MM.1S (cell line): ENCODE measurements at regions not wholly inside any gene's neighbourhood (a gene's known extent, or its start where the extent isn't known, plus 50 kb on each side); places are given as distances from the start of the nearest gene placed in this dataset.

Experiments
- EZH2 ChIP-seq: fragments of 300-600 bp; sonication (generic); optimal IDR thresholded peaks from 2 replicates; pipeline ENCODE3; 2017; ENCODE audit warnings: low read depth, mild to moderate bottlenecking, antibody characterized with exemption, low read length, mixed read lengths
- EZH2phosphoT487 ChIP-seq: fragments of 300-600 bp; sonication (generic); IDR thresholded peaks from 2 replicates; pipeline ENCODE4 v1.6.1; 2018; ENCODE audit warnings: antibody characterized with exemption, low read length
- TF ChIP-seq, protein P1 (sequence below): fragments of 300-600 bp; sonication (generic); IDR thresholded peaks from 2 replicates; pipeline ENCODE4 v1.5.1; 2016; ENCODE audit warnings: antibody characterized with exemption, low read length, mixed read lengths

GRCh38 chr1:83023212-83023611, 975.7 kb downstream of the TTLL7 start:
- TF ChIP-seq, protein P1, sequence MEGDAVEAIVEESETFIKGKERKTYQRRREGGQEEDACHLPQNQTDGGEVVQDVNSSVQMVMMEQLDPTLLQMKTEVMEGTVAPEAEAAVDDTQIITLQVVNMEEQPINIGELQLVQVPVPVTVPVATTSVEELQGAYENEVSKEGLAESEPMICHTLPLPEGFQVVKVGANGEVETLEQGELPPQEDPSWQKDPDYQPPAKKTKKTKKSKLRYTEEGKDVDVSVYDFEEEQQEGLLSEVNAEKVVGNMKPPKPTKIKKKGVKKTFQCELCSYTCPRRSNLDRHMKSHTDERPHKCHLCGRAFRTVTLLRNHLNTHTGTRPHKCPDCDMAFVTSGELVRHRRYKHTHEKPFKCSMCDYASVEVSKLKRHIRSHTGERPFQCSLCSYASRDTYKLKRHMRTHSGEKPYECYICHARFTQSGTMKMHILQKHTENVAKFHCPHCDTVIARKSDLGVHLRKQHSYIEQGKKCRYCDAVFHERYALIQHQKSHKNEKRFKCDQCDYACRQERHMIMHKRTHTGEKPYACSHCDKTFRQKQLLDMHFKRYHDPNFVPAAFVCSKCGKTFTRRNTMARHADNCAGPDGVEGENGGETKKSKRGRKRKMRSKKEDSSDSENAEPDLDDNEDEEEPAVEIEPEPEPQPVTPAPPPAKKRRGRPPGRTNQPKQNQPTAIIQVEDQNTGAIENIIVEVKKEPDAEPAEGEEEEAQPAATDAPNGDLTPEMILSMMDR, result no peak
- TF ChIP-seq EZH2phosphoT487 (no peak), EZH2 (no peak)
